Stimulated activated CD8-positive, alpha-beta memory T cell treated with anti-CD3 and anti-CD28 coated beads, Interleukin-7, amount 100 ng/mL, for 48 hours (primary cell): ENCODE measurements at regions not wholly inside any gene's neighbourhood (a gene's known extent, or its start where the extent isn't known, plus 50 kb on each side); places are given as distances from the start of the nearest gene placed in this dataset.
"Not testable (repeated sequence)": the region's sequence is repeated elsewhere in the genome, so short reads cannot be mapped to it uniquely, and the experiment has no call there.

Source experiments
- DNase-seq, 2 donors: peaks; one replicate each; pipeline ENCODE4 v3.0.0-alpha.2; 2020; ENCODE audit warnings: low read depth in 1 of 2; ENCODE audit errors: extremely low read depth in 1 of 2

DNA sequence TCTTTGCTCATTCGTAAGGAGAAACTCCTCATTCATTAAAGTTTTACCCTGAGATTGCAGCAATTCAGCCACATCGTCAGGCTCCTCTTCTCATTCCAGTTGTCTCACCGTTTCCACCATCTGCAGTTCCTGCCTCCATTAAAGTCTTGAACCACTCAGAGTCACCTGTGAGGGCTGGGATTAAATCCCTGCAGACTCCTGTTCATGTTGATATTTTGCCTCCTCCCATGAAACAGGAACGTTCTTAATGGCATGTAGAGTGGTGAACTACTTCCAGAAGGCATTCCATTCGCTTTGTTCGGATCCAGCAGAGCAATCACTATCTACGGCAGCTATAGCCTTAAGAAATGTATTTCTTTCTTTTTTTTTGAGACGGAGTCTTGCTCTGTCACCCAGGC lies 96.5 kb upstream of the FAM20C start:
- no peak for DNase-seq

DNA sequence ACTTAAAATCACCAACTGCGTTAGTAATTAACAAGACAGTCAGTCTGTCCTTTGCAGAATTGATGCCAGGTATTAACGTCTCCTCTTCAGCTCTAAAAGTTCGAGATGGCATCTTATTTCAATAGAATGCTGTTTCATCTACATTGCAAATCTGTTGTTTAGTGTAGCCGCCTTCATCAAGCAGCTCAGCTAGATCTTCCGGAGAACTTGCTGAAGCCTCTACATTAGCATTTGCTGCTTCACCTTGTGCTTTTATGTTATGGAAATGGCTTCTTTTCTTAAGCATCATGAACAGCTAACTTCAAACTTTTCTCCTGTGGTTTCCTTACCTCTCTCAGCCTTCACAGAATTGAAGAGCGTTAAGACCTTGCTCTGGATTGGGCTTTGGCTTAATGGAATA lies 95.5 kb upstream of the FAM20C start:
- no peak for DNase-seq

DNA sequence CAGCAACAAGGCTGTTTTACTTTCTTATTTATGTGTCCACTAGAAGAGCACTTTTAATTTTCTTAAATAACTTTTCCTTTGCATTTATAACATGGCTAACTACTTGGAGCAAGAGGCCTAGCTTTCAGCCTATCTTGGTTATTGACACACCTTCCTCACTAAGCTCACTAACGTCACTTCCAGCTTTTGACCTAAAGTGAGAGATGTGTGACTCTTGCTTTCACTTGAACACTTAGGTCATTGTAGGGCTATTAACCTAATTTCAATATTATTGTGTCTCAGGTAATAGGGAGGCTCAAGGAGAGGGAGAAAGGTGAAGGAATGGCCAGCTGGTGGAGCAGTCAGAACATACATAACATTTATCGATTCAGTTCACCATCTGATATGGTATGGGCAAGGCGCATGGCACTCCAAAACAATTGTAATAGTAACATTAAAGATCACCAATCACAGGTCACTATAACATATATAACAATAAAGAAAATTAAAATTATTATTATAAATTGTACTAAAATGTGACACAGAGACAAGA lies 95.0 kb upstream of the FAM20C start:
- DNase-seq = no peak

DNA sequence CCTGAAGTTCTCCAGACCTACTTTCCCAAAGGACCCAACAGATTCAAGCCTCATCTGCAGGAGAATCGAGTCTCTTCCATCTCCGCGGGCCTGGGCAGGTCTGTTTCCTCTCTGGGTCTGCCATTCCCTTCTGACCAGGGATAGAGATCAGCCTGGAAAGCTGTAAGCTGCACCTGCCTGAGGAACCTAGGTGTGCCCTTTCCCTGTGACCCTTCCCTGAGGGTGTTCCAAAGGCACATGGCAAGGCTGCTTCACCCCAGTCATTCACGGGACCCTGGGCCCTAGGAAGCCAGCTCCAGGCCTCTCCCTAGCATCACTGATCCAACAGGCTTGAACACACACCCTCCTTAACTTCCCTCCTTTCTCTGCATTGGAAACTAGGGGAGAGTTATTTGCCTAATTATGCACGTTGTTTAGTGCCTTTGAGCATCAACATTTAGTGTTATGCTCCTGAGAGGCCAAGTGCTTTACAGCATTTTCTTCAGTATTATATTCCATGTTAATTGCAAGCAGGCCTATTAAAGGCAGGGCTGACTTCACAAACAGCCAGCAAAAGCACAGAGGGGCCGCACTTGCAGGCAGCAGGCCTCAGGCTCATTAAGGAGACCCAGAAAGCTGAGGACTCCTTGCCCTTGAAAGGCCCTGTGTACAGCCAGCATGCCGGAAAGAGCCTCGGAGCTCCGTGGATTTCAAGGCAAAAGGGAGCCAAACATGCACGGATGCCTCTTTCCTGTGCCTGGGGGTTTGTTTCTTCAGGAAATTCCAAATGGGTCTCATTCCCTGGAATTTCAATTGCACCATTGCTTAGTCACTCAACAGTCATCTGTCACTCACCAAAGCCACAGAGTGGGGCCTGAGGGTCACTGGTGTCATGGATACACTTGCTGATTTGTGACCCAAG lies 91.0 kb upstream of the FAM20C start:
- no peak for DNase-seq

DNA sequence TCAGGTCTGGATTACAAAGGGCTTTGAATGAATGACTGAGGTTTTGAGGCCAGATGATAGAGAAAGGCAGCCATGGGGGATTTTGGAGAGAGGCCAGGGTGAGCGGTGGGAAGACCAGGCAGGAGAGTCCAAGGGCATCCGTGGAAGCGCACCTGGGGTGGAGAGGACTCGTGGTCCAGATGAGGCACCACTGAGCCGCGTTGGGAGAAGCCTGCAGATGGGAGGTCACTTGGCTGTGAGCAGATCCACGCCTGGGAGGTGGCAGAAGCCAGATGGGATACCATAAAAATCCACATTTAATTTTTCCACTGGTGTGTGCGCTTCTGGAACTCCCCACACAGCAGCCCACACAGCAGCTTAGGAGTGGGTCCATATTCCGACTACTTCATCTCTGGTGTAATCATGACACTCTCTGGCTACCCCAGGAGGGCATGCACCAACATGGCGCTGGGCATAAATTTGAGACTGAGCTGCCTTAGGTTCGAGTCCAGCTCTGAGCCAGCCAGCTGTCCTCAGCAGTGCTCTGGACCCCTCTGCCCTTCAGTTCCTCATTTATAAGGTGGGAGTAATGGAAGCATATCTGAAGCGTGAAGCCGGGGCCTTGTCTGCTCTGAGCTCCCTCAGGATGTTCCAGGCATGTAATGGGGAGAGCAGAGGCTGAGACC lies 90.2 kb upstream of the FAM20C start:
- DNase-seq = no peak

DNA sequence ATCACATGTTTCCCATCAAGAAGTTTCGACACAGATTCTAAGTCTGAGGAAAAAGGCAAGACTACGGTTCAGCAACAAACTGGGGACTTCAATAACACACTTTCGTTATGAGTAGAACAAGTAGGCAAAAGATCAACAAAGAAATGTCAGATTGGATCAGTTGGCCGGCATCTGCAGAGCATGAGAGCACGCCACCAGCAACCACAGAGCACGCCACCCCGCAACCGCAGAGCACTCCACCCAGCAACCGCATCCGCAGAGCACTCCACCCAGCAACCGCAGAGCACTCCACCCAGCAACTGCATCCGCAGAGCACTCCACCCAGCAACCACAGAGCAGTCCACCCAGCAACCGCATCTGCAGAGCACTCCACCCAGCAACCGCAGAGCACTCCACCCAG lies 89.7 kb upstream of the FAM20C start:
- DNase-seq = no peak

DNA sequence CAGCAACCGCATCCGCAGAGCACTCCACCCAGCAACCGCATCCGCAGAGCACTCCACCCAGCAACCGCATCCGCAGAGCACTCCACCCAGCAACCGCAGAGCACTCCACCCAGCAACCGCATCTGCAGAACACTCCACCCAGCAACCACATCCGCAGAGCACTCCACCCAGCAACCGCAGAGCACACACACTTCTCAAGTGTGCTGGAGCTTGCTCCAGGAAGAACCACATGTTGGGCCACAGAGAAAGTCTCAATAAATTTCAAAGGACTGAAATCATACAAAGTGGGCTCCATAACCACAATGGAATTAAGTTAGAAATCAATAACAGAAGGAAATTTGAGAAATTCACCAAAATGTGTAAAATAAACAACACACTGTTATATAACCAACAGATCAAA lies 88.4 kb upstream of the FAM20C start:
- DNase-seq = not testable (repeated sequence)

DNA sequence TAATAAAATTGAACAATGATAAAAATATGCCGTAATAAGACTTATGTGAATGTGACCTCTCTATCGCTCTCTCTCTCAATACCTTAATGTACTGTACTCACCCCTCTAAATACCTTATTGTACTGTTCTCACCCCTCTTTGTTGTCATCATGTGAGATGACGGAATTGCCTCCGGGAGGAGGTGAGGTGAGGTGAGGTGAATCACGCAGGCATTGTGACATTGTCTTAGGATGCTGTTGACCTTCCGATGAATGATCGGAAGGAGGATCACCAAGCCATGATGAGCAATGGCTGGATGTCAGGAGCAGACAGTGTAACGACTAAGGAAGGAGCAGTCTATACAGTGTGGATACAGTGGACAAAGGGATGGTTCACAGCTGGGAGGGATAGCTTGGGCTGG lies 87.4 kb upstream of the FAM20C start:
- no peak for DNase-seq

DNA sequence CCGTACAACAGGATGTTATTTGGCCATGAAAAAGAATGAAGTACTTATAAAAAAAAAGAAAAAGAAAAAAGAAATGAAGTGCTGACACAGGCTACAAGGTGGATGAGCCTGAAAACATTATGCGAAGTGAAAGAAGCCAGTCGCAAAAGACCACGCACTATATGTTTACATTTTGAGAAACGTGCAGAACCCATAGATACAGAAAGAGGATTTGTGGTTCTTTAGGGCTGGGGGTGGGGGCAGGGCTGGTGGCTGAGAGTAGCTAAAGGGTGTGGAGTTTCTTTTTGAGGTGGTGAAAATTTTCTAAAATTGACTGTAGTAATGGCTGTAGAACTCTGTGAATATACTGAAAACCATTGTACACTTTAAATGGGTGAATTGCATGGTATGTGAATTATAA lies 86.0 kb upstream of the FAM20C start:
- DNase-seq = no peak

DNA sequence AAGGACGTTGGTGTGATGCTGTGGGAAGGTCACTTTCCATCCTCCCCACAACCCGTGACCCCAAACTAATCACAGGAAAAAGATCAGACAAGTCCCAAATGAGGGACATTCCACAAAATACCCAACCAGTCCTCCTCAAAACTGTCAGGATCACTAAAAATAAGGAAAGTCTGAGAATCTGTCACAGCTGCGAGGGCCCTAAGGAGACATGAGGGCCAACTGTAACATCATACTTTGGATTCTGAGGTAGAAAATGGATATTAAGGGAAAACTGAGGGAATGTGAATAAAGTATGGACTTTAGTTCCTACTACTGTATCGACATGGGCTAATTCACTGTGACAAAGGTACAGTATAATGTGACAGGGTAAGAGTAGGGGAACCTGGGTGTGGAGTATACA lies 85.1 kb upstream of the FAM20C start:
- DNase-seq = no peak

DNA sequence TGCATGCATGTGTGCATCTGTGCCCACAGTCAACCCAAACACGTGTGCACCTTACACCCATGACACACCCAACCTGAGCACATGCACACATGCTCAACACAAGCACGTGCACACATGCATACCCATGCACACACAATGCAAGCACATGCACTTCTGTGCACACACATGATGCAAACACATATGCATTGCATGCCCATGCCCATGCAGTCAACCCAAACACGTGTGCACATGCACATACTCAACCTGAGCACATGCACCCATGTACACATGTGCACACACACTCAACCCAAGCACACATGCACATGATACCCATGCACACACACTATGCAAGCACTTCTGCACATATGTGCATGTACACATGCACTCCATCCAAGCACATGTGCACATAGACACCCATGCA lies 84.5 kb upstream of the FAM20C start:
- DNase-seq = no peak

DNA sequence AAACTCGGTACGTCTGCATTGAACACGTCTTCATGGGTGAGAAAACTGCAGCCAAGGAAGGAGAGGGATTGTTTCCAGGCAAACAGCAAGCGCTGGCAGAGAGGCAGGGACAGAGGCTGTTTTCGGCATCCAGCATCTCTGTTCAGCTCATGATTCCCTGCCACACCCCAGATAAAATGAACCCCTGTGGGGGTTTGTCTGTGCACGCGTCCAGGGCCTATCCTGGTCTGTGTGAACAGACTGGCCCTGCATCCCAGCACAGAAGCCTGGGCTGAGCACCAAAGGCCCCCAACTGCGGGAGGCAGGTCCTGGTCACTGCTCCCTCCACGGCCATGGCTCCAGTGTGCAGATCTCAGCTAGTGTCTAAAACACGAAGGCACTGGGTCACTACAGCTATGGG lies 83.3 kb upstream of the FAM20C start:
- DNase-seq = no peak

DNA sequence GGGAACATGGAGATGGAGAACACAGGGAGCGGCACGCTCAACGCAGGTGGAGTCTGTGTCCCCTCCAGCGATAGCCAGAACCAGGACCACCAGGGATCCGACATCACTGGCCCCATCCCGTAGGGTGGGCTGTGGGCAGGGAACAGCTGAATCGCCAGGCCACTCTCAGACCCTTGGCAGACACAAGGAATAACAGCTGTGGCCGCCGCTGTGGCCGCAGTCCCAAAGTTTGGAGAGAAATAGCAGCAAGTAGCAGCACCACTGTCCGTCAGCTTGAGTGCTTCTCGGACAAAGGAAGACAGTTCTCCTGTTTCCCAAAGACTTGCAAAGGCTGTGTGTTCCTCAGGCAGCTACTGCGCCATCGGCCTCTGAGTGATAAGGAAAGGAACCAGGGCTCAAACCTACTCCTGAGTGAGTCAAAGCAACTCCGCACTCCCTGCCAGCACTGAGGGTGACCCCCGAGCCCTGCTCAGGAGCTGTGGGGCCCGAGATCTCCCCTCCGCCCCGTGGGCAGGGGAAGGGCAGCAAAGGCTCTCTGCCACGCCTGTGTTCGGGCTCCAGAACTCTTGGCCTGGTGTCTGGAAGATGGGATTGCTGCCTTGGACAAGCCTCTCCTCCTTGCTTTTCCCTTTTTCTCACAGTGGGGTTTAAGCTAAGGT lies 82.3 kb upstream of the FAM20C start:
- DNase-seq = no peak

DNA sequence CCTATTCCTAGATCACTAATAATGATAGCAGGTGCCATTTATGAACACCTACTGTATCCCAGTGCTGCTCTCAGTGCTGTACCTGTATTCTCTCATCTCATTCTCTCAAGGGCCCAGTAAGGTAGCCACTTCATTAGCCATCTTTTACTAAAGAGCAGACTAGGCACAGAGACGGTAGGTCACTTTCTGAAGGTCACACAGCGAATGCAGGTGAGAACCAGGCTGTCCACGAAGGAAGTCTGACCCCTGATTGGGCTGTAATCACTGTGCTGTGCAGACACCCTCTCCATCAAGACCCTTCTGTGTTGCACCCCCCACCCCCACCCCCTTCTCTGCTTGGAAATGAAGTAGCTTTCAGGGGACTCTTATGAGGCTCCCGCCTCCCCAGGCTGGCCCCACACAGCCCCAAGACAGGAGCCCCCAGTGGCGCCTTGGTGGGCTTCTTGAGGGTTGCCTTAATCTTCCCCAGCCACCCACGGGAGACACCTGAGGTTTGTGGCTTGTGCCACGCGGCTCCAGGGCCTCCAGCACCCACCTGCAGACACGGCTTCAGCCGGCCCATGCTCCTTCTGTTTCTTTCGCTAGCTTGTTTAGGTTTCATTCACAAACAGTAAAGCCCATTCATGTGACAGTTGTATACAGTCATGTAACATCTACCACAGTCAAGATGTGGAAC lies 81.7 kb upstream of the FAM20C start:
- DNase-seq = no peak

DNA sequence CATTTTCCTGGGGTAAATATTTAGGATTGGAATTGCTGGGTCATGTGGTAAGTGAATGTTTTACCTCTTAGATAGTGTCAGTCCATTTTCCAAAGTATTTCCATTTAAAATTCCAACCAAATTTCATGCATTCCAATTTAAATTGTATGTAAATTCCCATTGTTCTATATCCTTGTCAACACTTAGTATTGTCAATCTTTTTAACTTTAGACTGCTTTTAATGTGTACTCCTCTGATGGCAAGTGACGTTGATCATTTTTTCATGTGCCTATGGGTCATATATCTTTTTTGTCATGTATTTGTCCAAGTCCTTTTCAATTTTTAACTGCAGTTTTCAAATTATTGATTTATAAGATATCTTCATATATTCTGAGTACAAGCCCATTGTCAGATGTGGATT lies 80.8 kb upstream of the FAM20C start:
- no peak for DNase-seq

DNA sequence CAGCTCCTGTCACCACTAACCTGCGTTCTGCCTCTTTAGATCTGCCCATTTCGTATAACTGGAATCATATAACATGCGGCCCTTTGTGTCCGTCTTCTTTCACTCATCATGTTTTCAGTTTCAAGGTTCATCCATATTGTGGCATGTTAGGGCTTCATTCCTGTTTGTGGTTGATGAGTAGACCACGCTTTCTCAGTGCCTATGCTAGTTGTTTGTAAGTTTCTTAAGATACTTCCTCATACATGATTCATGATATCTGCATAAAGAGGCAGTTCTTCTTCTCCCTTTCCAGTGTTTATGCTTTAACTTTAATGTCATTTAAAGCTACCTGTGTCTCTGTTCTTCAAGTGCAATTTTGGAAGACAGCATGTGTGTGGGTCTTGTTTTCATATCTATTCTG lies 79.5 kb upstream of the FAM20C start:
- no peak for DNase-seq

DNA sequence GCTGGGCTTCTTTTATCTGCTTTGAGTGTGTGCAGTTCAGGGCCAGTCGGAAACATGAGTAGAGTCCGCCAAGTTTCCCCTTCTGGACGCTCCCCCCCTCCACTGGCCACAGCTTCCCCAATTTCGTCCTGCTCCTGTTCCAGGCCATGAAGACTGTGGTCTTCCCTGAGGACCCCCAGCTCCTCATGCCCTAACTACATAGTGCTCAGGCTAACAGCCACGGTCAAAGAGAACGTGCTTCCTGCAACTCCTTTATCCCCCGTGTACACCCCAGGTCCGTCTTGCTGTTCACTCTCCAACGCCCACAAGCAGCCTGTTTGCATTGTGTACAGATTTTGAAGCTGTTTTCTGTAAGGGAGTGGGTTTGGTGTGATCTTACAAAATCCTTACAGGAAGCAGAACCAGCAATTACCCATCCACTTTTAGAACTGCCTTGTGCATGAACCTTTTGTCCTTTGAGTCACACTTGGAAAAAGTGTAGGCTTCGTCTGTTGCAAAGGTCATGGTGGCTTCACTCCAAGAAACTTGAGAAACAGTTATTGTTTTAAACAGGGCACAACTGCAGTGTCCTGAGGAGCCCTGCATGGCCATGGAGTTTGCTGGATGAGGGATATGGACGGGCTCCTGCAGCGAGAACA lies 77.0 kb upstream of the FAM20C start:
- no peak for DNase-seq

DNA sequence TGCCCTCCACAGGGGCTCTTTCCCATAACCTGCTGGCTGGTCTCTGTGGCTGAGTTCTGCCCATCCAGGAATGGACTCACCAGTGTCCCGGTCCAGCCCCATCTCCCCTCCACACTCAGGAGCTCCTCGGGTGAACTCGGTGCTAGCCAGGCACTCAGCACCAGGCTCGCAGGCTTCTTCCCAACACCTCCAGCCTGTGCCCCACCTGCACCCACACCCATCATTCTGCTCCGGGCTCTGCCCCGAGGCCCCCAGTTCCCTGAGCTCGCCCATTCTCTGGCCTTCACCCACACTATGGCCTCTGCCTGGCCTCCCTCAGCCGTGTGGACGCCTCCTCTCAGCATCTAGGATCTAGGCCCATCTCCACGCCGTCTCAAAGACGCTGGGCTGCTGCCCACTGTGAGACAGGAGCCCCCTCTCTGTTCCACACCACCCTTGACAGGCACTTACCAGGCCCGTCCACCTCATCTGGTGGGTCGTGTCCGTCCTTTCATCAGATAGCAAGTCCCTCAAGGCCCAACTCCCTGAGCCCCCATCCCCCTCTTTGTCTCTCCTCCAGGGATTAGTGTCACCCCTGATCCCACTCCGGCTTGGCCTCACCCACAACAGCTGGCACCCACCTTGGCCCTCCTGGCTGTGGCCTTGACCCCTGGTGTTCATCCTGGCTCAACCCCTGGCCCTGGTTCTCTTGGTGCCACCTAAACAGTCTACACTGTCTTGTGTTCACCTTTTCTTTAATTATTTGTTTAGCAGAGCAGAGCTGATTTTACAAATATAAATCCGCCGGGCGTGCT lies 76.0 kb upstream of the FAM20C start:
- DNase-seq = no peak

DNA sequence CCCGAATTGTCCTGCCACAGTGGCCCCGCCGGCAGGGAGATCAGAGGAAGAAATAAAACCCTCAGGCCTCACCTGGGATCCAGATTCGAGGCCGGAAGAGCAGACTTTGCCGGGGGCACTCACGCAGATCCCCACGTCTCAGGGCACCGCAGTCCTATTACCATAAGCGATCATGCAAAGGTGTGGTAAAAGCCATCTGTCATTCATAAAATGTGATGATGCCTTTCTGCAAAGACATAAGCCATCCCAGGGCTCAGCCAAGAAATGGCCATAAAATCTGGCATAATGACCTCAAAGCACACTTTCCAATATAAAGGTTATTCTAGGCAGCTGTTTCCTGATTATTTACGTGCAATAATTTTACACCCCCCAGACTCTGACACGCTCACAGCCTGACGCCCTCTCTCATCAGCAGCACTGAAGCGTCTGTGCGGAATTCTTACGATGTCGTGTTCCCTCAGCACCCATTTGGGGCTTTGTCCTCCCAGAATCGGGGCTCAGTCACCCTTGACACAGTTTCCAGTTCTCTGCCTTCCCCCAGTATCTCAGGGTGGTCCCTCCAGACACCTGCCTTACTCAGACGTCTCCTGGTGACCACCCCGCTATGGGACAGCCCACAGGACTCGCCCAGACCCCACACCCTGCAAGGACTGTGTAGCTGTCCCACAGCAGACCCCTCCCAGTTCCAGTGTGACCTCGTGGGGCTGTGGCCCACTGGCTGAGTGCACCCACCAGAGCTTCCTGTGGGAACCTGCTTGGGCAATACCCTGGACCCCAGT lies 74.3 kb upstream of the FAM20C start:
- DNase-seq = no peak
